H9 (cell line): ENCODE measurements at regions not wholly inside any gene's neighbourhood (a gene's known extent, or its start where the extent isn't known, plus 50 kb on each side); places are given as distances from the start of the nearest gene placed in this dataset.

Experiments used
- DNase-seq: peaks from one replicate; pipeline ENCODE4 v3.0.0-alpha.2; 2017
- H2AFZ ChIP-seq: one replicate; pipeline ENCODE4 v1.6.1; 2013; ENCODE audit warnings: mild to moderate bottlenecking, low read length, control low read depth, moderate library complexity
- H2AK5ac ChIP-seq: 2 replicates; pipeline ENCODE4 v1.6.1; 2013; ENCODE audit warnings: low read length, control low read depth, mixed read lengths; ENCODE audit not compliant: insufficient read length
- H2BK120ac ChIP-seq: one replicate; pipeline ENCODE4 v1.6.1; 2013; ENCODE audit warnings: low read depth, mild to moderate bottlenecking, low read length, control low read depth, inconsistent platforms; ENCODE audit not compliant: poor library complexity, severe bottlenecking
- H2BK12ac ChIP-seq: 2 replicates; pipeline ENCODE4 v1.6.1; 2013; ENCODE audit warnings: low read length, control low read depth, mixed read lengths, low read depth; ENCODE audit not compliant: insufficient read length
- H2BK15ac ChIP-seq: 2 replicates; pipeline ENCODE4 v1.6.1; 2013; ENCODE audit warnings: low read depth, low read length, control low read depth
- H2BK20ac ChIP-seq: one replicate; pipeline ENCODE4 v1.6.1; 2013; ENCODE audit warnings: low read depth, mild to moderate bottlenecking, low read length, control low read depth, inconsistent platforms; ENCODE audit not compliant: poor library complexity, severe bottlenecking
- H2BK5ac ChIP-seq: 2 replicates; pipeline ENCODE4 v1.6.1; 2013; ENCODE audit warnings: low read length, control low read depth, mixed read lengths; ENCODE audit not compliant: insufficient read length
- H3K14ac ChIP-seq: 2 replicates; pipeline ENCODE4 v1.6.1; 2013; ENCODE audit warnings: low read length, control low read depth; ENCODE audit not compliant: insufficient read depth
- H3K18ac ChIP-seq: 2 replicates; pipeline ENCODE4 v1.6.1; 2013; ENCODE audit warnings: low read depth, mild to moderate bottlenecking, mixed read lengths, low read length, control low read depth; ENCODE audit not compliant: insufficient read length
- H3K23ac ChIP-seq: 2 replicates; pipeline ENCODE4 v1.6.1; 2013; ENCODE audit warnings: low read length, control low read depth, mixed read lengths, low read depth; ENCODE audit not compliant: insufficient read length
- H3K23me2 ChIP-seq: 2 replicates; pipeline ENCODE4 v1.6.1; 2013; ENCODE audit warnings: low read depth, mild to moderate bottlenecking, mixed read lengths, low read length, control low read depth; ENCODE audit not compliant: insufficient read length, poor library complexity, severe bottlenecking
- H3K27ac ChIP-seq: 2 replicates; pipeline ENCODE4 v1.5.1; 2013; ENCODE audit warnings: low read length, control low read depth, mixed read lengths, low read depth; ENCODE audit not compliant: insufficient read length
- H3K27me3 ChIP-seq: 2 replicates; pipeline ENCODE4 v1.6.1; 2013; ENCODE audit warnings: low read length, control low read depth, inconsistent platforms; ENCODE audit not compliant: insufficient read depth
- H3K4ac ChIP-seq: 2 replicates; pipeline ENCODE4 v1.6.1; 2013; ENCODE audit warnings: low read depth, mild to moderate bottlenecking, control low read depth, inconsistent platforms, low read length, moderate library complexity
- H3K4me1 ChIP-seq: 2 replicates; pipeline ENCODE4 v1.6.1; 2013; ENCODE audit warnings: low read length, control low read depth, inconsistent platforms; ENCODE audit not compliant: insufficient read depth
- H3K4me2 ChIP-seq: 2 replicates; pipeline ENCODE4 v1.6.1; 2013; ENCODE audit warnings: low read length, control low read depth, mixed read lengths; ENCODE audit not compliant: insufficient read length, insufficient read depth
- H3K56ac ChIP-seq: 2 replicates; pipeline ENCODE4 v1.6.1; 2013; ENCODE audit warnings: low read depth, mild to moderate bottlenecking, mixed read lengths, low read length, control low read depth; ENCODE audit not compliant: insufficient read length
- H3K79me1 ChIP-seq: 2 replicates; pipeline ENCODE4 v1.6.1; 2013; ENCODE audit warnings: low read depth, mild to moderate bottlenecking, moderate library complexity, low read length, control low read depth, inconsistent platforms; ENCODE audit not compliant: insufficient read depth, poor library complexity, severe bottlenecking
- H3K79me2 ChIP-seq: 2 replicates; pipeline ENCODE4 v1.6.1; 2013; ENCODE audit warnings: low read length, control low read depth, inconsistent platforms; ENCODE audit not compliant: insufficient read depth
- H3K9ac ChIP-seq: 2 replicates; pipeline ENCODE4 v1.6.1; 2013; ENCODE audit warnings: low read length, control low read depth, mixed read lengths; ENCODE audit not compliant: insufficient read length; ENCODE audit errors: extremely low read depth
- H3K9me3 ChIP-seq: one replicate; pipeline ENCODE4 v1.6.1; 2013; ENCODE audit warnings: low read depth, low read length, inconsistent platforms; ENCODE audit not compliant: control insufficient read depth
- H3T11ph ChIP-seq: one replicate; pipeline ENCODE4 v1.6.1; 2013; ENCODE audit warnings: mild to moderate bottlenecking, low read length, control low read depth, inconsistent platforms
- H4K20me1 ChIP-seq: one replicate; pipeline ENCODE4 v1.6.1; 2013; ENCODE audit not compliant: control insufficient read depth, insufficient read length, insufficient read depth
- H4K5ac ChIP-seq: 2 replicates; pipeline ENCODE4 v1.6.1; 2013; ENCODE audit warnings: low read depth, mild to moderate bottlenecking, mixed read lengths, low read length, control low read depth; ENCODE audit not compliant: insufficient read length
- H4K8ac ChIP-seq: replicated peaks from 2 replicates; pipeline ENCODE4 v1.6.1; 2013; ENCODE audit warnings: low read length, control low read depth, mixed read lengths, low read depth; ENCODE audit not compliant: insufficient read length
- H4K91ac ChIP-seq: 2 replicates; pipeline ENCODE4 v1.6.1; 2013; ENCODE audit warnings: low read depth, mild to moderate bottlenecking, moderate library complexity, mixed read lengths, low read length, control low read depth; ENCODE audit not compliant: insufficient read length
- H3K27ac Mint-ChIP-seq, 3 experiments: 2 replicates in 2 of 3; 3 replicates in 1 of 3; pipeline ENCODE4 v1.8.0; 2020 to 2021; ENCODE audit warnings: mixed read lengths in 3 of 3, mild to moderate bottlenecking in 1 of 3, moderate library complexity in 1 of 3
- H3K27me3 Mint-ChIP-seq: 2 replicates; pipeline ENCODE4 v1.8.0; 2021; ENCODE audit warnings: low read depth, mild to moderate bottlenecking, moderate library complexity, mixed read lengths
- H3K36me3 Mint-ChIP-seq, 3 experiments: 2 replicates in 2 of 3; 3 replicates in 1 of 3; pipeline ENCODE4 v1.8.0; 2020 to 2021; ENCODE audit warnings: low read depth in 3 of 3, mixed read lengths in 3 of 3; ENCODE audit not compliant: insufficient read depth in 1 of 3
- H3K4me1 Mint-ChIP-seq, 2 experiments: 2 replicates each; pipeline ENCODE4 v1.8.0; 2020; ENCODE audit warnings: mixed read lengths in 2 of 2
- H3K4me3 Mint-ChIP-seq, 2 experiments: 2 replicates in 1 of 2; 3 replicates in 1 of 2; pipeline ENCODE4 v1.8.0; 2020 to 2021; ENCODE audit warnings: mild to moderate bottlenecking in 2 of 2, mixed read lengths in 2 of 2, moderate library complexity in 1 of 2
- H3K9me3 Mint-ChIP-seq, 2 experiments: 2 replicates in 1 of 2; 3 replicates in 1 of 2; pipeline ENCODE4 v1.8.0; 2020; ENCODE audit warnings: mild to moderate bottlenecking in 2 of 2, mixed read lengths in 2 of 2, moderate library complexity in 1 of 2
- CTCF ChIP-seq: fragments of 200-600 bp; sonication (generic); conservative IDR thresholded peaks from 3 replicates; pipeline ENCODE4 v1.8.0; 2021; ENCODE audit warnings: antibody characterized with exemption, mild to moderate bottlenecking

- Histone ChIP-seq H3T11ph (no peak overlapping the region), H3K27ac (no peak overlapping the region), H3K9me3 (no peaks in the 10 kb centered on the region), H3K18ac (no peak overlapping the region), H3K23ac (no peak overlapping the region), H2AK5ac (no peak overlapping the region), H2BK20ac (no peak overlapping the region), H4K5ac (no peak overlapping the region), H3K9ac (no peak overlapping the region), H3K4me1 (no peaks in the 10 kb centered on the region), H4K20me1 (no peaks in the 10 kb centered on the region), H2AFZ (no peak overlapping the region), H2BK12ac (no peak overlapping the region), H3K14ac (no peak overlapping the region), H2BK5ac (no peak overlapping the region), H3K56ac (no peak overlapping the region), H3K4me2 (no peak overlapping the region), H4K8ac (no peak overlapping the region), H3K4ac (no peak overlapping the region), H3K23me2 (no peaks in the 10 kb centered on the region), H2BK15ac (no peak overlapping the region), H3K79me2 (no peaks in the 10 kb centered on the region), H4K91ac (no peak overlapping the region), H3K27me3 (no peaks in the 10 kb centered on the region), H3K79me1 (no peaks in the 10 kb centered on the region), H2BK120ac (no peak overlapping the region)
- H3K9me3 Mint-ChIP-seq = no peaks in the 10 kb centered on the region
- H3K27ac Mint-ChIP-seq = no peak overlapping the region
- DNase-seq = no peak
- H3K4me1 Mint-ChIP-seq = peaks cover 4 to 10% of the 10 kb centered on the region in 2 experiments
- no peaks in the 10 kb centered on the region for H3K27me3 Mint-ChIP-seq
- H3K4me3 Mint-ChIP-seq = no peak overlapping the region
- H3K36me3 Mint-ChIP-seq = no peaks in the 10 kb centered on the region
- no peak for TF ChIP-seq CTCF
Measured at GRCh38 chr21:20944139-20944538, 54.1 kb upstream of the NCAM2 start.
